Tibial artery (tissue), 4 donors: ENCODE measurements at regions not wholly inside any gene's neighbourhood (a gene's known extent, or its start where the extent isn't known, plus 50 kb on each side); places are given as distances from the start of the nearest gene placed in this dataset.

ENCODE experiments used
- DNase-seq, 2 donors: peaks; one replicate each; pipeline ENCODE4 v3.0.0-alpha.2; 2019
- H3K27ac ChIP-seq, 2 donors: fragments of 200-600 bp; sonication (generic) in 1 of 2; 1 replicate in 1 of 2; 2 replicates in 1 of 2; pipeline ENCODE4 v1.5.1; 2018 to 2019; ENCODE audit warnings: mild to moderate bottlenecking in 1 of 2
- H3K27me3 ChIP-seq, 2 donors: fragments of 200-600 bp; sonication (generic) in 1 of 2; one replicate each; pipeline versions ENCODE4 v1.5.1 to v1.6.0; 2016 to 2019
- H3K36me3 ChIP-seq, 3 donors: fragments of 200-600 bp; sonication (generic) in 2 of 3; one replicate each; pipeline ENCODE4 v1.5.1; 2016 to 2019; ENCODE audit warnings: mild to moderate bottlenecking in 2 of 3
- H3K4me1 ChIP-seq, 4 donors: fragments of 200-600 bp; sonication (generic) in 2 of 4; 1 replicate in 3 of 4; 2 replicates in 1 of 4; pipeline ENCODE4 v1.5.1; 2016 to 2019
- H3K4me3 ChIP-seq, 2 donors: fragments of 200-600 bp; sonication (generic) in 1 of 2; 1 replicate in 1 of 2; 2 replicates in 1 of 2; pipeline ENCODE4 v1.5.1; 2018 to 2019; ENCODE audit warnings: mild to moderate bottlenecking in 2 of 2
- H3K9me3 ChIP-seq, 3 donors: fragments of 200-600 bp; sonication (generic) in 1 of 3; one replicate each; pipeline ENCODE4 v1.5.1; 2016 to 2019
- intact Hi-C: fragments of 100-400 bp; cut with DNase I; formaldehyde crosslinking; loops from one replicate; pipeline ENCODE4 v1.15.0; 2023; ENCODE audit warnings: low total_unique reads
- TF ChIP-seq, protein P1 (sequence below), 2 experiments: fragments of 200-600 bp in 1 of 2; fragments of 450-650 bp in 1 of 2; IDR thresholded peaks; one replicate each; pipeline ENCODE4 v1.5.1; 2017 to 2019; ENCODE audit warnings: antibody characterized with exemption in 2 of 2, mild to moderate bottlenecking in 1 of 2, moderate library complexity in 1 of 2

DNA sequence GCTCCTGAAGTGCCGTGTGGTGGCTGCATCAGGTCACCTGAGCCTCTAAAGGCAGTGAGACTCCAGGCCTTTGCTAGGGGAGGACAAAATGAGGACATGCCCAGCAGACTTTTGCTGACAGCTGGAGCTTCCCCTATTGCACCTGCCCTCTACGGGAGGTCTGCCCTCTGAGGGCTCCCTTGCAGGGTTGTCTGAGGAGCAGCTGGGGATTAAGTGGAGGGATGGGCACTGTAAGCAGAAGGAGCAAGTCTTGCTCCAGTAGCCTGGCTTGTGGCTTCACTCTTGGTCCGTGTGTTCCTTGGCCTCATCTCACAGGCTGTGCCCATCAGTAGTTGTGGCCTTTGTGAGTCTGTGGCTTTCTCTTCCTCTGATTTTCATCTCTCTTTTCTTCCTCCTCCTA lies 66.9 kb upstream of the NRXN3 start:
- intact Hi-C loops, result no loop called here
- no peak overlapping the region for H3K4me3 ChIP-seq
- TF ChIP-seq, protein P1, sequence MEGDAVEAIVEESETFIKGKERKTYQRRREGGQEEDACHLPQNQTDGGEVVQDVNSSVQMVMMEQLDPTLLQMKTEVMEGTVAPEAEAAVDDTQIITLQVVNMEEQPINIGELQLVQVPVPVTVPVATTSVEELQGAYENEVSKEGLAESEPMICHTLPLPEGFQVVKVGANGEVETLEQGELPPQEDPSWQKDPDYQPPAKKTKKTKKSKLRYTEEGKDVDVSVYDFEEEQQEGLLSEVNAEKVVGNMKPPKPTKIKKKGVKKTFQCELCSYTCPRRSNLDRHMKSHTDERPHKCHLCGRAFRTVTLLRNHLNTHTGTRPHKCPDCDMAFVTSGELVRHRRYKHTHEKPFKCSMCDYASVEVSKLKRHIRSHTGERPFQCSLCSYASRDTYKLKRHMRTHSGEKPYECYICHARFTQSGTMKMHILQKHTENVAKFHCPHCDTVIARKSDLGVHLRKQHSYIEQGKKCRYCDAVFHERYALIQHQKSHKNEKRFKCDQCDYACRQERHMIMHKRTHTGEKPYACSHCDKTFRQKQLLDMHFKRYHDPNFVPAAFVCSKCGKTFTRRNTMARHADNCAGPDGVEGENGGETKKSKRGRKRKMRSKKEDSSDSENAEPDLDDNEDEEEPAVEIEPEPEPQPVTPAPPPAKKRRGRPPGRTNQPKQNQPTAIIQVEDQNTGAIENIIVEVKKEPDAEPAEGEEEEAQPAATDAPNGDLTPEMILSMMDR (IDR thresholded peaks at IDR 0.05), result no peak
- H3K36me3 ChIP-seq, result no peaks in the 10 kb centered on the region
- no peak overlapping the region for H3K27ac ChIP-seq
- no peaks in the 10 kb centered on the region for H3K27me3 ChIP-seq
- no peaks in the 10 kb centered on the region for H3K4me1 ChIP-seq
- H3K9me3 ChIP-seq, result no peaks in the 10 kb centered on the region
- no peak for DNase-seq

DNA sequence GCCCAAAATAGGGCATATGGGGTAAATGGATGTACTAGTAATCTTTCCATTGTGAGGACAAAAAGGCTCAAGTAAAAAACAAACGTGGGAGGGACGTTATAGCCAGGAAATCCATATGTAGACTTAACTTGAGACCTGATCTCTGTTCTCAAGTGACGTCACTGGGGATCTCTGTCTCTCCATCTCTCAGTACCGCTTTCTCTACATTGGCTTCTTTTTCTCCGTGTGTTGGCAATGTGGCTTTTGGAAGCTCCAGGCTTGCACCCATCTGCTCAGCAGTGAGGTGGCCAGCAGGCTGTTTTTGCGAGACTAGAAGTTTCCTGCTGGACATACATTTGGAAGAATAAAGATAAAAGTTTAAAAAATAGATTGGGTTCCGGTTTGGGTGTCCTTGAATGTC lies 66.0 kb upstream of the NRXN3 start:
- no peak for DNase-seq
- Histone ChIP-seq H3K27ac (no peak overlapping the region), H3K36me3 (no peaks in the 10 kb centered on the region), H3K27me3 (no peaks in the 10 kb centered on the region), H3K4me3 (no peak overlapping the region), H3K4me1 (no peaks in the 10 kb centered on the region), H3K9me3 (no peaks in the 10 kb centered on the region)
- intact Hi-C loops, result no loop called here
- TF ChIP-seq, protein P1 (IDR thresholded peaks at IDR 0.05), result no peak

DNA sequence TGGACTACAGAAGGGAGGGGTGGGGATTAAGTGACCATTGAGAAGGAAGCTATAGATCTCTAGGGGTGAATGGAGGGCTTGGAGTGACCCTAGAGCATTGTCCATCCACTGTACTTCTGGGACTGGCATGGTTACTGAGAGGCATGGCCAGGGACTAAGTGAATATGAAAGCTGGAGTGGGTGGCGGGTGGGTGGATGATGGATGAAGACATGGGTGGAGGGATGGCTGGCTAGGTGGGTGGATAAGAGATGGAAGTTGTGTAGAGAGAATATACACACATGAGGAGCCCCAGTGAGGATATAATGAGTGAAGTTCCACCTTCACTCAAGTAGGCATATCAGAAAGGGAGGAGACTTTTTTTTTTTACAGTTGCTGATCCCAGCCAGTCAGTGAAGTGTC lies 65.5 kb upstream of the NRXN3 start:
- Histone ChIP-seq H3K27me3 (no peaks in the 10 kb centered on the region), H3K4me1 (no peaks in the 10 kb centered on the region), H3K27ac (no peak overlapping the region), H3K4me3 (no peak overlapping the region), H3K9me3 (no peaks in the 10 kb centered on the region), H3K36me3 (no peaks in the 10 kb centered on the region)
- TF ChIP-seq, protein P1 (IDR thresholded peaks at IDR 0.05), result no peak
- intact Hi-C loops, result no loop called here
- no peak for DNase-seq

DNA sequence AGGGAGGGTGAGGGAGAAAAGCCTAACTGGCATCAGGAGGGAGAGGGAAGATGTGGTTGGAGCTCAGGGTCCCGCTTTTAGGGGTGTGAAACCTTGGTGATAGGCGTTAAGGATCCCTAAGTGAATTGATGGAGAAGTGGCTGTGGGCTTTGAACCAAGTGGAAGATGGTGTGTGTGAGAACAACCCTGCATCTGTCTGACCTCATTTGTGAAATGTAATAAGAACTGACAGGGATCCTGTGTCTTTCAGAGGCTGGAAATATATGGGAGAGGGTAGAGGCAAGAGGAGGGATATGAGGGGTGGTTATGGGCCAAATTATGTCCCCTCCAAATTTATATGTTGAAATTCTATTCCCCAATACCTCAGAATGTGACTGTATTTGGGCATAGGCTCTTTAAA lies 63.8 kb upstream of the NRXN3 start:
- no peaks in the 10 kb centered on the region for H3K4me1 ChIP-seq
- no peak overlapping the region for H3K27ac ChIP-seq
- no peaks in the 10 kb centered on the region for H3K9me3 ChIP-seq
- H3K36me3 ChIP-seq, result no peaks in the 10 kb centered on the region
- intact Hi-C loops, result no loop called here
- TF ChIP-seq, protein P1 (IDR thresholded peaks at IDR 0.05), result no peak
- DNase-seq, result no peak
- H3K27me3 ChIP-seq, result no peaks in the 10 kb centered on the region
- H3K4me3 ChIP-seq, result no peak overlapping the region

DNA sequence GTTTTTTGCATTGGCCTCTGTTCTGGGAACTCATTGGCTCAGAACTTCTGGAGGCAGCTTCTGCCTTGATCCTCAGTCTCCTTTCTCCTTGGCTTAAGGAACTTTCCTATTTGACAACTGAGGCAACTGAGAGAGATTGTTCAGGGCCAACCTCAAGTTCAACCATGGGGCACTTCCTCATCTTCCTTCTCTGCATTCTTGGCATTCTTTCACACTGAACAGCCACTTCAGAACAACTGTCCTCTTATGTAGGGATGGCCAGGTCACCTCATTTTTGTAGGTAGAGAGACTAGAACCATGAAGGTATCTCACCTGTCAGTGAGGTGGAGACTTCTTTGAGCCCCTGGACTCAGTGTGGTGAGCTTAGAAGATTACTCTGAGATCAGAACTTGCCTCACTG lies 63.0 kb upstream of the NRXN3 start:
- Histone ChIP-seq H3K27me3 (no peaks in the 10 kb centered on the region), H3K27ac (no peak overlapping the region), H3K9me3 (no peaks in the 10 kb centered on the region), H3K4me1 (no peaks in the 10 kb centered on the region), H3K36me3 (no peaks in the 10 kb centered on the region), H3K4me3 (no peak overlapping the region)
- DNase-seq, result no peak
- TF ChIP-seq, protein P1 (IDR thresholded peaks at IDR 0.05), result no peak
- intact Hi-C loops, result no loop called here

DNA sequence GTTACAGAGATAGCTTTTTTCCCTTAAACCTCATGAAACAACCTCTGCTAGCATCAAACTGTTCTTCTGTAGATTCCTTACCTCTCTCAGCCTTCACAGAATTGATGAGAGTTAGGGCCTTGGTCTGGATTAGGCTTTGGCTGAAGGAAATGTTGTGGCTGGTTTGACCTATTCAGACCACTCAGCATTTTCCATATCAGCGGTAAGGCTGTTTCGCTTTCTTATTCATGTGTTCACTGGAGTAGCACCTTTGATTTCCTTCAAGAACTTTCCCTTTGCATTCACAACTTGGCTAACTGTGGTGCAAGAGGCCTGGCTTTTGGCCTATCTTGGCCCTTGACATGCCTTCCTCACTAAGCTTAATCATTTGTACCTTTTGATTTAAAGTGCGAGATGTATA lies 50.7 kb upstream of the NRXN3 start:
- no peak for DNase-seq

More for the DNA sequence above, 50.7 kb upstream of the NRXN3 start:
- H3K27me3 ChIP-seq, result no peaks in the 10 kb centered on the region
- H3K4me1 ChIP-seq, result no peaks in the 10 kb centered on the region
- no peak overlapping the region for H3K27ac ChIP-seq
- no peak overlapping the region for H3K4me3 ChIP-seq
- TF ChIP-seq, protein P1 (IDR thresholded peaks at IDR 0.05), result no peak
- peaks cover 0 to 7% (median 4%) of the 10 kb centered on the region in 3 donors for H3K9me3 ChIP-seq
- intact Hi-C loops, result no loop called here
- H3K36me3 ChIP-seq, result no peaks in the 10 kb centered on the region
